ENCODE measurements at regions not wholly inside any gene's neighbourhood (a gene's known extent, or its start where the extent isn't known, plus 50 kb on each side); places are given as distances from the start of the nearest gene placed in this dataset.

- DNase-seq (ENCODE audit: low read depth) = peak; percentile 51
These were observed 137.6 kb downstream of the RBFOX3 start for GRCh38 chr17:79473111-79473875.

GRCh38 chr17:79470754-79471153 lies 140.1 kb downstream of the RBFOX3 start:
- no peak for DNase-seq (ENCODE audit: low read depth)

GRCh38 chr17:79469646-79470045 lies 141.2 kb downstream of the RBFOX3 start:
- no peak for DNase-seq (ENCODE audit: low read depth)

GRCh38 chr17:79468183-79468944 lies 142.5 kb downstream of the RBFOX3 start:
- no peak for DNase-seq (ENCODE audit: low read depth)

GRCh38 chr17:79466562-79467350 lies 144.1 kb downstream of the RBFOX3 start:
- DNase-seq (ENCODE audit: low read depth) = no peak

- DNase-seq (ENCODE audit: low read depth) = no peak
These were observed 145.2 kb downstream of the RBFOX3 start for GRCh38 chr17:79465681-79466025.

- DNase-seq (ENCODE audit: low read depth) = no peak
These were observed 145.7 kb downstream of the RBFOX3 start for GRCh38 chr17:79465011-79465680.

GRCh38 chr17:79464318-79465010 lies 146.4 kb downstream of the RBFOX3 start:
- DNase-seq (ENCODE audit: low read depth) = no peak

- no peak for DNase-seq (ENCODE audit: low read depth)
These were observed 147.2 kb downstream of the RBFOX3 start for GRCh38 chr17:79463421-79464317.

- peak; percentile 73 for DNase-seq (ENCODE audit: low read depth)
These were observed 149.8 kb downstream of the RBFOX3 start for GRCh38 chr17:79461041-79461440.

- no peak for DNase-seq (ENCODE audit: low read depth)
These were observed 151.0 kb downstream of the RBFOX3 start for GRCh38 chr17:79459846-79460245.

- no peak for DNase-seq (ENCODE audit: low read depth)
These were observed 151.7 kb downstream of the RBFOX3 start for GRCh38 chr17:79459003-79459655.

GRCh38 chr17:79458356-79458755 lies 152.5 kb downstream of the RBFOX3 start:
- DNase-seq (ENCODE audit: low read depth) = no peak

GRCh38 chr17:79457889-79458288 lies 153.0 kb downstream of the RBFOX3 start:
- no peak for DNase-seq (ENCODE audit: low read depth)

- no peak for DNase-seq (ENCODE audit: low read depth)
These were observed 153.5 kb downstream of the RBFOX3 start for GRCh38 chr17:79457376-79457775.

GRCh38 chr17:79455636-79456035 lies 155.2 kb downstream of the RBFOX3 start:
- DNase-seq (ENCODE audit: low read depth) = no peak

GRCh38 chr17:79454826-79455225 lies 156.0 kb downstream of the RBFOX3 start:
- DNase-seq (ENCODE audit: low read depth) = no peak

GRCh38 chr17:79453481-79453880 lies 157.4 kb downstream of the RBFOX3 start:
- DNase-seq (ENCODE audit: low read depth) = no peak

- DNase-seq (ENCODE audit: low read depth) = no peak
These were observed 158.1 kb downstream of the RBFOX3 start for GRCh38 chr17:79452706-79453105.

GRCh38 chr17:79451167-79451566 lies 159.7 kb downstream of the RBFOX3 start:
- no peak for DNase-seq (ENCODE audit: low read depth)

Measured in Daoy (cell line).